Lung (tissue), 11 donors: ENCODE measurements at regions not wholly inside any gene's neighbourhood (a gene's known extent, or its start where the extent isn't known, plus 50 kb on each side); places are given as distances from the start of the nearest gene placed in this dataset.

Experiments used
- ATAC-seq: fragments of 200-7000 bp; cut with Tn5 transposase; one replicate; pipeline ENCODE4 v1.9.1; 2020; ENCODE audit warnings: moderate number of reproducible peaks; ENCODE audit not compliant: insufficient read depth, low FRiP score
- DNase-seq, 3 donors: peaks; one replicate each; pipeline ENCODE4 v3.0.0-alpha.2; 2013 to 2017
- H3K27ac ChIP-seq, 2 donors: one replicate each; pipeline ENCODE4 v1.5.1; 2013; ENCODE audit warnings: mild to moderate bottlenecking in 2 of 2, moderate library complexity in 2 of 2, control low read depth in 1 of 2, inconsistent platforms in 1 of 2, low read depth in 1 of 2, low read length in 1 of 2
- H3K27me3 ChIP-seq, 3 donors: one replicate each; pipeline ENCODE4 v1.5.1; 2013; ENCODE audit warnings: low read length in 2 of 3; ENCODE audit not compliant: control insufficient read depth in 3 of 3, insufficient read depth in 3 of 3
- H3K36me3 ChIP-seq, 4 donors: one replicate each; pipeline ENCODE4 v1.5.1; 2013; ENCODE audit warnings: low read length in 4 of 4, mild to moderate bottlenecking in 1 of 4, moderate library complexity in 1 of 4; ENCODE audit not compliant: control insufficient read depth in 4 of 4, insufficient read depth in 4 of 4
- H3K4me1 ChIP-seq, 5 donors: one replicate each; pipeline ENCODE4 v1.5.1; 2013; ENCODE audit warnings: low read length in 5 of 5, mild to moderate bottlenecking in 2 of 5, moderate library complexity in 1 of 5; ENCODE audit not compliant: control insufficient read depth in 5 of 5, insufficient read depth in 5 of 5
- H3K4me3 ChIP-seq: one replicate; pipeline ENCODE4 v1.5.1; 2013; ENCODE audit warnings: mild to moderate bottlenecking, control low read depth, moderate library complexity
- H3K9ac ChIP-seq, 2 donors: one replicate each; pipeline ENCODE4 v1.5.1; 2013; ENCODE audit warnings: low read length in 2 of 2, control low read depth in 1 of 2; ENCODE audit not compliant: insufficient read depth in 1 of 2
- H3K9me3 ChIP-seq, 4 donors: one replicate each; pipeline ENCODE4 v1.5.1; 2013; ENCODE audit warnings: low read length in 3 of 4, mild to moderate bottlenecking in 1 of 4, moderate library complexity in 1 of 4; ENCODE audit not compliant: control insufficient read depth in 4 of 4, insufficient read depth in 3 of 4
- CTCF ChIP-seq: IDR thresholded peaks from 2 replicates; pipeline ENCODE4 v1.5.1; 2012; ENCODE audit warnings: mild to moderate bottlenecking; ENCODE audit errors: control extremely low read depth, extremely low read depth
- WGBS, 2 donors: extraction: QIAGEN DNeasy Blood & Tissue Kit; methylation state at CpG; one replicate each; pipeline ENCODE4 v1.1.7; 2013; 5-methylcytosine and 5-hydroxymethylcytosine counted together
- donor health status: control.
- donor health status: control.
- donor health status: Bipolar disorder and iron deficiency.
- donor health status: healthy.
- donor health status: DM: yes; HTN: yes; CAD: no.

- Histone ChIP-seq H3K27me3 (no peaks in the 10 kb centered on the region), H3K9ac (no peak overlapping the region), H3K9me3 (peaks cover 0 to 3% (median 0%) of the 10 kb centered on the region in 4 donors), H3K4me1 (no peaks in the 10 kb centered on the region), H3K36me3 (no peaks in the 10 kb centered on the region), H3K27ac (no peak overlapping the region), H3K4me3 (no peak overlapping the region)
- no peak for ATAC-seq
- 97 to 98% methylated on average over 2 of the region's 2 CpGs for WGBS, 2 donors
- no peak for DNase-seq
- TF ChIP-seq CTCF: no peak
These were observed 145.2 kb upstream of the ANKRD28 start for GRCh38 chr3:15942936-15943335.

- Histone ChIP-seq H3K36me3 (no peaks in the 10 kb centered on the region), H3K4me3 (no peak overlapping the region), H3K9ac (no peak overlapping the region), H3K9me3 (no peaks in the 10 kb centered on the region), H3K27ac (no peak overlapping the region), H3K27me3 (no peaks in the 10 kb centered on the region), H3K4me1 (no peaks in the 10 kb centered on the region)
- TF ChIP-seq CTCF: no peak
- WGBS, 2 donors: 66 to 76% methylated on average over 1 of the region's 1 CpG
- ATAC-seq: no peak
- no peak for DNase-seq
These were observed 150.6 kb upstream of the ANKRD28 start for GRCh38 chr3:15948388-15948787.

- DNase-seq: peak in 2 of 3 donors; percentile 16 to 35
- no peak for ATAC-seq
- Histone ChIP-seq H3K36me3 (no peaks in the 10 kb centered on the region), H3K27me3 (no peaks in the 10 kb centered on the region), H3K4me3 (no peak overlapping the region), H3K9ac (no peak overlapping the region), H3K4me1 (no peaks in the 10 kb centered on the region), H3K9me3 (no peaks in the 10 kb centered on the region), H3K27ac (no peak overlapping the region)
- 89 to 92% methylated on average over 2 of the region's 2 CpGs for WGBS, 2 donors
- no peak for TF ChIP-seq CTCF
These were observed 154.9 kb upstream of the ANKRD28 start for GRCh38 chr3:15952543-15953175.

GRCh38 chr3:15953841-15954240 lies 156.1 kb upstream of the ANKRD28 start:
- H3K4me1 ChIP-seq: peaks cover 0 to 1% (median 0%) of the 10 kb centered on the region in 5 donors
- H3K4me3 ChIP-seq: no peak overlapping the region
- no peaks in the 10 kb centered on the region for H3K27me3 ChIP-seq
- no peak overlapping the region for H3K9ac ChIP-seq
- no peaks in the 10 kb centered on the region for H3K36me3 ChIP-seq
- no peak overlapping the region for H3K27ac ChIP-seq
- DNase-seq (no peak), ATAC-seq (no peak)
- H3K9me3 ChIP-seq: no peaks in the 10 kb centered on the region
- TF ChIP-seq CTCF: no peak
